GM06990 (cell line): ENCODE measurements at regions not wholly inside any gene's neighbourhood (a gene's known extent, or its start where the extent isn't known, plus 50 kb on each side); places are given as distances from the start of the nearest gene placed in this dataset.

Experiments used
- DNase-seq: peaks from one replicate; pipeline ENCODE4 v3.0.0-alpha.2; 2011; ENCODE audit not compliant: insufficient read length; ENCODE audit errors: extremely low read depth
- H3K27me3 ChIP-seq: replicated peaks from 2 replicates; pipeline ENCODE4 v1.6.0; 2011; ENCODE audit warnings: low read length; ENCODE audit not compliant: control insufficient read depth, insufficient read depth
- H3K36me3 ChIP-seq: 2 replicates; pipeline ENCODE4 v1.5.1; 2011; ENCODE audit warnings: low read length; ENCODE audit not compliant: control insufficient read depth, insufficient read depth
- H3K4me3 ChIP-seq: replicated peaks from 2 replicates; pipeline ENCODE4 v1.5.1; 2011; ENCODE audit warnings: low read depth, mild to moderate bottlenecking, control low read depth, low read length
- TF ChIP-seq, protein P1 (sequence below): IDR thresholded peaks from 2 replicates; pipeline ENCODE4 v1.5.1; 2011; ENCODE audit warnings: low read length, control low read depth, mild to moderate bottlenecking, inconsistent platforms; ENCODE audit not compliant: insufficient read depth, poor library complexity, severe bottlenecking

DNA sequence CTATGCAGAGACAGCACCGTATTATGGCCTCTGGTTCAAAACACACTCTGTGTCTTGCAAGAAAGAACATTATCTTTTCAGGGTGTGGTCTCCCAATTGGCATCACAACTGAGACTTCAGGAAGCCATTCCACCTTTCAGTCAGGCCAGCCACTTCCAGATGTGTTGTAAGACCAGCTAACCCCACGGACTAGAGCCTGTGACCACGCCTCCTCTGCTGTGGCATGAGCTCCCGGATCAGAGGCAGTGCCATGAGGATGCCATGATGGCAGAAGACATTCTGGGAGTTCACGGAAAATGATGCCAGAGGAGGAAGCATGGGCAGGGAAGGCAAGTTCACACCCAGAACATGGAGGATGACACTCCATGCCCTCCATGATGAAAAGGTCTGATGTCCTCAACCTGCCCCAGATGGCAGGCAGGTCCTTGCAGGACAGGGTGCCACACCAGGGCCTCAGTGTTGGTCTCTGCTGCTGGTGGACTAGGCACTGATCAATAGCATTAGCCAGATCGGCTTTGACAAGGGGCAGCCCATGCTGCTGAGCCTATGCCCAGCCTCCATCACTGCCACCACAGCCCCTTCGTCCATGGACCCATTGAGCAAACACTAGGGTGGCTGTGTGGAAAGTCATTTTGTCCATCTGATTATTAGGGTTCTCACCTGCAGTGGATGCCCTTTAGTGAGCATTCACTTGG, 341.6 kb downstream of the MATN1 start:
- no peak for DNase-seq
- TF ChIP-seq, protein P1, sequence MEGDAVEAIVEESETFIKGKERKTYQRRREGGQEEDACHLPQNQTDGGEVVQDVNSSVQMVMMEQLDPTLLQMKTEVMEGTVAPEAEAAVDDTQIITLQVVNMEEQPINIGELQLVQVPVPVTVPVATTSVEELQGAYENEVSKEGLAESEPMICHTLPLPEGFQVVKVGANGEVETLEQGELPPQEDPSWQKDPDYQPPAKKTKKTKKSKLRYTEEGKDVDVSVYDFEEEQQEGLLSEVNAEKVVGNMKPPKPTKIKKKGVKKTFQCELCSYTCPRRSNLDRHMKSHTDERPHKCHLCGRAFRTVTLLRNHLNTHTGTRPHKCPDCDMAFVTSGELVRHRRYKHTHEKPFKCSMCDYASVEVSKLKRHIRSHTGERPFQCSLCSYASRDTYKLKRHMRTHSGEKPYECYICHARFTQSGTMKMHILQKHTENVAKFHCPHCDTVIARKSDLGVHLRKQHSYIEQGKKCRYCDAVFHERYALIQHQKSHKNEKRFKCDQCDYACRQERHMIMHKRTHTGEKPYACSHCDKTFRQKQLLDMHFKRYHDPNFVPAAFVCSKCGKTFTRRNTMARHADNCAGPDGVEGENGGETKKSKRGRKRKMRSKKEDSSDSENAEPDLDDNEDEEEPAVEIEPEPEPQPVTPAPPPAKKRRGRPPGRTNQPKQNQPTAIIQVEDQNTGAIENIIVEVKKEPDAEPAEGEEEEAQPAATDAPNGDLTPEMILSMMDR: no peak
- peaks cover 2% of the 10 kb centered on the region for H3K27me3 ChIP-seq
- no peak overlapping the region for H3K4me3 ChIP-seq
- no peaks in the 10 kb centered on the region for H3K36me3 ChIP-seq

- Histone ChIP-seq H3K36me3 (no peaks in the 10 kb centered on the region), H3K4me3 (no peak overlapping the region), H3K27me3 (peaks cover 2% of the 10 kb centered on the region)
- TF ChIP-seq, protein P1: no peak
- no peak for DNase-seq
Measured at GRCh38 chr1:30381266-30381665, 342.1 kb downstream of the MATN1 start.

GRCh38 chr1:30380625-30380984, 342.8 kb downstream of the MATN1 start:
- H3K4me3 ChIP-seq: no peak overlapping the region
- TF ChIP-seq, protein P1: no peak
- peaks cover 2% of the 10 kb centered on the region for H3K27me3 ChIP-seq
- H3K36me3 ChIP-seq: no peaks in the 10 kb centered on the region
- no peak for DNase-seq

- peak; percentile 20 for DNase-seq
- TF ChIP-seq, protein P1: peak; percentile 79
- Histone ChIP-seq H3K4me3 (no peak overlapping the region), H3K36me3 (no peaks in the 10 kb centered on the region), H3K27me3 (peaks cover 2% of the 10 kb centered on the region)
Measured at GRCh38 chr1:30379684-30380624, 343.4 kb downstream of the MATN1 start.

DNA sequence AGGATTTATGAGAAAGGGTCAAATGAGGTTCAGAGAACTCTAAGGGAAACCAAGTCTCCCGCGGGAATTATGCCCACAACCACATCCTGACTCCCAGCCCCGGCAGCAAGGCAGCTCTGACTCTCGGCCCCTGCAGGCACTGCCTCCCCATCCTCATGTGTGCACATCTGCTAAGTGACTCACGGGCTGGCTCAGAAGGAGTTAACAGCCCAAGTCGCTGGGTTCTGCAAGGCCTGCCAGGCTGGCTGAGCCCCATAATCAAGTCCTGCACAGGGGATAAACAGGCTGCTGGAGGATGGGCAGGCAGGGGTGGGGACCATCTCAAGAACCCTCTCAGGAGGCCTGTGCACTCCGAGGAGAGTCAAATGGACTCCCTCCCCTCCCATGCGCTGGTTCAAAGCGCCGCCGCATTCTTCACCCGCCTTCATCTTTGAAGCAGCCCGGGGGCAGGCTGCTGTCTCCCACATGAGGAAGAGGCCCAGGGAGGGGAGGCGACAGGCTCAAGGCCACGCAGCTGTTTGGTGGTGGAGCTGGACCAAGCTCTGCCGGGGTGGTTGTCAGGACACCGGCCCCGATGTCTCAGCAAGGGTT, 344.3 kb downstream of the MATN1 start:
- Histone ChIP-seq H3K36me3 (no peaks in the 10 kb centered on the region), H3K4me3 (no peak overlapping the region), H3K27me3 (peaks cover 2% of the 10 kb centered on the region)
- TF ChIP-seq, protein P1: no peak
- DNase-seq: no peak
